Tibial nerve (tissue), 4 donors: ENCODE measurements at regions not wholly inside any gene's neighbourhood (a gene's known extent, or its start where the extent isn't known, plus 50 kb on each side); places are given as distances from the start of the nearest gene placed in this dataset.

Experiments used
- DNase-seq, 2 donors: peaks; one replicate each; pipeline ENCODE4 v3.0.0-alpha.2; 2019; ENCODE audit warnings: low spot score in 2 of 2
- H3K27ac ChIP-seq, 4 donors: fragments of 200-600 bp; sonication (generic) in 3 of 4; one replicate each; pipeline ENCODE4 v1.5.1; 2017 to 2019; ENCODE audit warnings: mild to moderate bottlenecking in 1 of 4
- H3K27me3 ChIP-seq, 2 donors: fragments of 200-600 bp; sonication (generic) in 1 of 2; one replicate each; pipeline versions ENCODE4 v1.5.1 to v1.6.0; 2017 to 2019
- H3K36me3 ChIP-seq, 3 donors: fragments of 200-600 bp; sonication (generic); one replicate each; pipeline ENCODE4 v1.5.1; 2018 to 2019
- H3K4me1 ChIP-seq, 4 donors: fragments of 200-600 bp; sonication (generic) in 3 of 4; one replicate each; pipeline ENCODE4 v1.5.1; 2017 to 2019
- H3K4me3 ChIP-seq, 4 donors: fragments of 200-600 bp; sonication (generic) in 3 of 4; one replicate each; pipeline ENCODE4 v1.5.1; 2017 to 2019; ENCODE audit warnings: mild to moderate bottlenecking in 1 of 4, moderate library complexity in 1 of 4
- H3K9me3 ChIP-seq, 4 donors: fragments of 200-600 bp; sonication (generic) in 3 of 4; one replicate each; pipeline ENCODE4 v1.5.1; 2017 to 2019
- CTCF ChIP-seq, 5 experiments: fragments of 200-600 bp in 3 of 5; fragments of 450-650 bp in 2 of 5; sonication (generic) in 3 of 5; IDR thresholded peaks; one replicate each; pipeline ENCODE4 v1.5.1; 2016 to 2019; ENCODE audit warnings: antibody characterized with exemption in 5 of 5, mild to moderate bottlenecking in 3 of 5, moderate library complexity in 2 of 5
- EP300 ChIP-seq, 2 donors: sonication (generic); formaldehyde crosslinking; IDR thresholded peaks; one replicate each; pipeline ENCODE4 v1.6.1; 2017; ENCODE audit warnings: antibody characterized with exemption in 2 of 2, mild to moderate bottlenecking in 1 of 2
- POLR2A ChIP-seq, 2 donors: fragments of 450-650 bp; IDR thresholded peaks; one replicate each; pipeline ENCODE4 v1.6.1; 2017; ENCODE audit warnings: antibody characterized with exemption in 2 of 2, mild to moderate bottlenecking in 2 of 2, moderate library complexity in 2 of 2
- WGBS, 2 donors: methylation state at CpG; one replicate each; pipeline ENCODE4 v1.1.5; 2018; 5-methylcytosine and 5-hydroxymethylcytosine counted together

GRCh38 chr21:41689289-41689583 lies 77.6 kb downstream of the RIPK4 start:
- no peak for TF ChIP-seq POLR2A (IDR thresholded peaks at IDR 0.05)
- no peak for TF ChIP-seq EP300 (IDR thresholded peaks at IDR 0.05)
- no peak for TF ChIP-seq CTCF (IDR thresholded peaks at IDR 0.05)
- H3K27ac ChIP-seq, result no peak overlapping the region
- no peak overlapping the region for H3K4me3 ChIP-seq
- WGBS, 2 donors, result 87 to 91% methylated on average over 24 of the region's 24 CpGs
- H3K4me1 ChIP-seq, result peaks cover 0 to 7% (median 0%) of the 10 kb centered on the region in 4 donors
- H3K9me3 ChIP-seq, result no peaks in the 10 kb centered on the region
- DNase-seq, result no peak
- H3K36me3 ChIP-seq, result no peaks in the 10 kb centered on the region
- peaks cover 0 to 4% of the 10 kb centered on the region in 2 donors for H3K27me3 ChIP-seq

GRCh38 chr21:41687633-41688032 lies 79.2 kb downstream of the RIPK4 start:
- TF ChIP-seq POLR2A (IDR thresholded peaks at IDR 0.05) (no peak), CTCF (IDR thresholded peaks at IDR 0.05) (no peak)
- Histone ChIP-seq H3K27ac (no peak overlapping the region), H3K9me3 (no peaks in the 10 kb centered on the region), H3K27me3 (peaks cover 0 to 4% of the 10 kb centered on the region in 2 donors), H3K36me3 (no peaks in the 10 kb centered on the region), H3K4me1 (peaks cover 0 to 13% (median 0%) of the 10 kb centered on the region in 4 donors), H3K4me3 (no peak overlapping the region)
- DNase-seq, result no peak
- WGBS, 2 donors, result 96 to 98% methylated on average over 2 of the region's 2 CpGs

- peaks cover 0 to 13% (median 0%) of the 10 kb centered on the region in 4 donors for H3K4me1 ChIP-seq
- H3K27me3 ChIP-seq, result peaks cover 0 to 4% of the 10 kb centered on the region in 2 donors
- no peaks in the 10 kb centered on the region for H3K9me3 ChIP-seq
- TF ChIP-seq EP300 (IDR thresholded peaks at IDR 0.05), result no peak
- TF ChIP-seq CTCF (IDR thresholded peaks at IDR 0.05), result no peak
- no peak for TF ChIP-seq POLR2A (IDR thresholded peaks at IDR 0.05)
- no peak overlapping the region for H3K4me3 ChIP-seq
- DNase-seq, result no peak
- 48 to 64% methylated on average over 9 of the region's 9 CpGs for WGBS, 2 donors
- H3K36me3 ChIP-seq, result no peaks in the 10 kb centered on the region
- no peak overlapping the region for H3K27ac ChIP-seq
Observed at GRCh38 chr21:41686664-41687063, 80.2 kb downstream of the RIPK4 start.

- TF ChIP-seq CTCF (IDR thresholded peaks at IDR 0.05), result no peak
- TF ChIP-seq POLR2A (IDR thresholded peaks at IDR 0.05), result no peak
- no peak for TF ChIP-seq EP300 (IDR thresholded peaks at IDR 0.05)
- Histone ChIP-seq H3K36me3 (no peaks in the 10 kb centered on the region), H3K27ac (peak overlapping the region in 1 of 4 donors; percentile 75), H3K4me1 (peaks cover 0 to 13% (median 0%) of the 10 kb centered on the region in 4 donors), H3K9me3 (no peaks in the 10 kb centered on the region), H3K27me3 (no peaks in the 10 kb centered on the region), H3K4me3 (no peak overlapping the region)
- DNase-seq, result no peak
- 90 to 91% methylated on average over 7 to 8 of the region's 8 CpGs for WGBS, 2 donors
Observed at GRCh38 chr21:41685511-41686149, 81.2 kb downstream of the RIPK4 start.

- no peak for DNase-seq
- H3K9me3 ChIP-seq, result no peaks in the 10 kb centered on the region
- no peak overlapping the region for H3K4me3 ChIP-seq
- H3K36me3 ChIP-seq, result no peaks in the 10 kb centered on the region
- TF ChIP-seq POLR2A (IDR thresholded peaks at IDR 0.05) (no peak), EP300 (IDR thresholded peaks at IDR 0.05) (peak in 1 of 2 donors; percentile 22), CTCF (IDR thresholded peaks at IDR 0.05) (no peak)
- H3K4me1 ChIP-seq, result peaks cover 0 to 19% (median 1%) of the 10 kb centered on the region in 4 donors
- no peaks in the 10 kb centered on the region for H3K27me3 ChIP-seq
- WGBS, 2 donors, result 45 to 50% methylated on average over 26 of the region's 26 CpGs
- peak overlapping the region in 2 of 4 donors; percentile 66 to 75 for H3K27ac ChIP-seq
Observed at GRCh38 chr21:41684381-41685245, 82.2 kb downstream of the RIPK4 start.
